ENCODE measurements at regions not wholly inside any gene's neighbourhood (a gene's known extent, or its start where the extent isn't known, plus 50 kb on each side); places are given as distances from the start of the nearest gene placed in this dataset.
"Not testable (repeated sequence)": the region's sequence is repeated elsewhere in the genome, so short reads cannot be mapped to it uniquely, and the experiment has no call there.

GRCh38 chr15:36447373-36447772, 132.1 kb upstream of the CDIN1 start:
- DNase-seq (ENCODE audit: low read depth), result no peak
- H3K4me3 ChIP-seq (ENCODE audit: low read depth, low read length), result no peak overlapping the region
- TF ChIP-seq CTCF (IDR thresholded peaks at IDR 0.05; ENCODE audit: low read depth, low read length, missing control alignments), result no peak

GRCh38 chr15:36448418-36448817, 131.0 kb upstream of the CDIN1 start:
- no peak for DNase-seq (ENCODE audit: low read depth)
- TF ChIP-seq CTCF (IDR thresholded peaks at IDR 0.05; ENCODE audit: low read depth, low read length, missing control alignments), result no peak
- H3K4me3 ChIP-seq (ENCODE audit: low read depth, low read length), result no peak overlapping the region

GRCh38 chr15:36449084-36449661, 130.3 kb upstream of the CDIN1 start:
- no peak overlapping the region for H3K4me3 ChIP-seq (ENCODE audit: low read depth, low read length)
- TF ChIP-seq CTCF (IDR thresholded peaks at IDR 0.05; ENCODE audit: low read depth, low read length, missing control alignments), result no peak
- no peak for DNase-seq (ENCODE audit: low read depth)

- no peak for DNase-seq (ENCODE audit: low read depth)
- H3K4me3 ChIP-seq (ENCODE audit: low read depth, low read length), result no peak overlapping the region
- no peak for TF ChIP-seq CTCF (IDR thresholded peaks at IDR 0.05; ENCODE audit: low read depth, low read length, missing control alignments)
Observed at GRCh38 chr15:36449662-36450145, 129.7 kb upstream of the CDIN1 start.

GRCh38 chr15:36454244-36454643, 125.2 kb upstream of the CDIN1 start:
- DNase-seq (ENCODE audit: low read depth); H3K4me3 ChIP-seq (ENCODE audit: low read depth, low read length): not testable (repeated sequence)

GRCh38 chr15:36458411-36458810, 121.0 kb upstream of the CDIN1 start:
- no peak for TF ChIP-seq CTCF (IDR thresholded peaks at IDR 0.05; ENCODE audit: low read depth, low read length, missing control alignments)
- no peak overlapping the region for H3K4me3 ChIP-seq (ENCODE audit: low read depth, low read length)
- no peak for DNase-seq (ENCODE audit: low read depth)

GRCh38 chr15:36465304-36465703, 114.1 kb upstream of the CDIN1 start:
- H3K4me3 ChIP-seq (ENCODE audit: low read depth, low read length), result no peak overlapping the region
- no peak for TF ChIP-seq CTCF (IDR thresholded peaks at IDR 0.05; ENCODE audit: low read depth, low read length, missing control alignments)
- no peak for DNase-seq (ENCODE audit: low read depth)
